ENCODE measurements at regions not wholly inside any gene's neighbourhood (a gene's known extent, or its start where the extent isn't known, plus 50 kb on each side); places are given as distances from the start of the nearest gene placed in this dataset.
"Not testable (repeated sequence)": the region's sequence is repeated elsewhere in the genome, so short reads cannot be mapped to it uniquely, and the experiment has no call there.

DNA sequence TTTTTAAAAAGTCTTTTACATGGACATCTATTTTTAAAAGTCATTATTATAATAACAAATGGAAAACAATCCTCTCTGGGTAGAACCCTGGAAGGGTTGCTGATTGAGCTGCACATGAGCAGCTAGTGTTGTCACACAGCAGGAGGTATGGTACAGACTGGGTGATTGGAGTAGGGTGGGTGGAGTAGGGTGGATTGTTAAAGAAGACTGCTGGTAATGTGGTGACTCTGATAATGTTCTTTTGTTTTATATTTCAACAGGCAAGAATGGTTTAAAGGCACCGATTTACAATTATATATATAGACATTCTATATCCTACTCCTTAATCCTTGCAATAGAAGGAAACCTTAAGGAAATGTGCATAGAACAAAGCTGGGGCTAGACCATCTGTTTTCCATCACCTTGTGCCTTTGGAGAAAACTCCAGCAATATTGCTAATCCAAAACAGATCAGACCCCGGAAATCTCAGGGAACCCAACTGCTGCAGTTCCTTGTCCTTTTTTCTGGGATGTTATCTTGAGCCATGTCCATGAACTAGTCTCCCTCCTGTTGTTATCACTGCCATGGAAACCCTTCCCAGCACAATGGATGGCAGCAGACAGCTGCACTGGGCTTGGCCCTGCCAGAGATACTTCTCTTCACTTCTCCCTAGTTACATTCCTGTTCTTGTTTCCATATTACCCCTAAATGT is 129.7 kb downstream of the YIPF5 start:
- intact Hi-C loops (cut with DNase I) = no loop called here
- DNase-seq = no peak

DNA sequence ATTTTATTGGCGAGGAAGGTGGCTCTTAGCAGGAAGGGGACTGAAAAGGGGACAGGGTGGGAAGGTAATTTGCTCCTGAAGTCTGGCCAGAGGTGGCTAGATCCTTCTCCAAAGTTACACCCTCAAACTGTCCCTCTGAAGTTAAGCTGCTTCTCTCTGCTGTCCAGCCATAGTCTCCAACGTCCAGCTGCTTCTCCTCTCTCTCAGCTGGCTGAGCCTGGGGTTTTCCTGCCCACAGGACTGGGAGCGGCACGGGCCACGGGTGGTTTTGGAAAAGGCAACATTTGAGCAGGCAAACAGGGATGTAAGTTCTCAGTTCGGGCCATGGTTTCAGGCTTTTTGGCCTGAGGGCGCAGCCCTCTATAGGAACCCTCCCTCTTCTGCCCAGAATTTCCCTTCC is 128.3 kb downstream of the YIPF5 start:
- intact Hi-C loops (cut with DNase I) = no loop called here
- no peak for DNase-seq

DNA sequence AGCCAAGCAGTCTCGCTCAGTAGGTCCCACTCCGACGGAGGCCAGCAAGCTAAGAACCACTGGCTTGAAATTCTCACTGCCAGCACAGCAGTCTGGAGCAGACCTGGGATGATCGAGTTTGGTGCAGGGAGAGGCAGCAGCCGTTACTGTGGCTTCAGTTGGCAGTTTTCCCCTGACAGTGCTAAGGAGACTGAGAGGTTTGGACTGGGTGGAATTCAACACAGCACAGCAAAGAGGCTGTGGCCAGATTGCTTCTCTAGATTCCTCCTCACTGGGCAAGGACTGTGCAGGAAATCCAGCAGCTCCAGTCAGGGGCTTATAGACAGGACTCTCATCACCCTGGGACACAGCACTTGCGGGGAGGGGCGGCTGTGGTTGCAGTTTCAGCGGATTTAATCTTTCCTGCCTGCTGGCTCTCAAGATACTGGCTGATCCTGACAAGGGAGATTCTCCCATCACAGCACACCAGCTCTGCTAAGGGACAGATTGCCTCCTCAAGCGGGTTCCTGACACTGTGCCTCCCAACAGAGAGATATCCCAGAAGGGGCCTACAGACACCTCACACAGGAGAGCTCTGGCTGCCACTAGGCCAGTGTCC is 122.1 kb downstream of the YIPF5 start:
- intact Hi-C loops (cut with DNase I) = no loop called here
- DNase-seq = peak in 1 of 10 donors; percentile 57

DNA sequence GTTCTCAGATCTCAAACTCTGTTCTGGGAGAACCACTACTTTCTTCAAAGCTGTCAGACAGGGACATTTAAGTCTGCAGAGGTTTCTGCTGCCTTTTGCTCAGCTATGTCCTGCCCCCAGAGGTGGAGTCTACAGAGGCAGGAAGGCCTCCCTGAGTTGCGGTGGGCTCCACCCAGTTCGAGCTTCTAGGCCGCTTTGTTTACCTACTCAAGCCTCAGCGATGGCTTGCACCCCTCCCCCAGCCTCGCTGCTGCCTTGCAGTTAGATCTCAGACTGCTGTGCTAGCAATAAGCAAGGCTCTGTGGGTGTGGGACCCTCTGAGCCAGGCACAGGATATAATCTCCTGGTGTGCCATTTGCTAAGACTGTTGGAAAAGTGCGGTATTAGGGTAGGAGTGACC is 115.1 kb downstream of the YIPF5 start:
- DNase-seq = peak in 1 of 10 donors; percentile 58
- intact Hi-C loops (cut with DNase I) = not testable (repeated sequence)

DNA sequence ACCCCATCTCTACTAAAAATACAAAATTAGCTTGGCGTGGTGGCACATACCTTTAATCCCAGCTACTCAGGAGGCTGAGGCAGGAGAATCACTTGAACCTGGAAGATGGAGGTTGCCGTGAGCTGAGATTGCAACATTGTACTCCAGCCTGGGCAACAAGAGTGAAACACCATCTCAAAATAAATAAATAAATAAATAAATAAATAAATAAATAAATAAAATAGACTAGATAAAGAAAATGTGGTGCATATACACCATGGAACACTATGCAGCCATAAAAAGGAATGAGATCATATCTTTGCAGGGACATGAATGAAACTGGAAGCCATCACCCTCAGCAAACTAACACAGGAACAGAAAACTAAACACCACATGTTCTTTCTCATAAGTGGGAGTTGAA is 110.4 kb downstream of the YIPF5 start:
- intact Hi-C loops (cut with DNase I); DNase-seq: not testable (repeated sequence)

DNA sequence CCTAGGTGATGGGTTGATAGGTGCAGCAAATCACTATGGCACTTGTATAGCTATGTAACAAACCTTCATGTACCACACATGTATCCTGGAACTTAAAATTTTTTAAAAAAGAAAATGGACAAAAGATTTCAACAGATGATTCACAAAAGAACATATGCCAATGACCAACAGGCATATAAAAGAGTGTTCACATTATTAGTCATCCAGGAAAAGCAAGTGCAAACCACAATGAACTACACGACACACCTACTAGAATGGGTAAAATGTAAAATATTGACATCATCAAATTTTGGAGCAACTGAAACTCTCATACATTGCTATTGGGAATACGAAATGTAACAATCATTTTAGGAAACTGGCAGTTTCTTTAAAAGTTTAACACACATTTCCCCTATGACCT is 109.9 kb downstream of the YIPF5 start:
- intact Hi-C loops (cut with DNase I) = no loop called here
- DNase-seq = no peak

DNA sequence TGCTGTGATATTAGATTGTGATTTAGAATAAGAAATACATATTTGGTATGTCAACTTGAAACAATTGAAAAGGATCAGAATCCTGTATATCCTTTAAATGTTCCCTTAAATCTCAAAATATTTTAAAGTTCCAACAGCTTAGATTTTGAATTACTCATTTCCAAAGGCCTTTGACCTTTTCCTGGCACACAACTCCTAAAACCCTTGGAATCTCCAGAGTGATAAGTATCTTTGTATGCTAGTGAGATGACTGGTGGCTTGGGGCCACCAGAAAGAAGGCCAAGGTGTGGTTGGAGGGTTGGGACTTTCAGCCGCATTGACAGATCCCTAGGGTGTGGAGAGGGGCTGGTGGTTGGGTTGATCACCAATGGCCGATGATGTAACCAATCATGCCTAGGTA is 104.7 kb downstream of the YIPF5 start:
- no peak for DNase-seq
- intact Hi-C loops (cut with DNase I) = no loop called here

DNA sequence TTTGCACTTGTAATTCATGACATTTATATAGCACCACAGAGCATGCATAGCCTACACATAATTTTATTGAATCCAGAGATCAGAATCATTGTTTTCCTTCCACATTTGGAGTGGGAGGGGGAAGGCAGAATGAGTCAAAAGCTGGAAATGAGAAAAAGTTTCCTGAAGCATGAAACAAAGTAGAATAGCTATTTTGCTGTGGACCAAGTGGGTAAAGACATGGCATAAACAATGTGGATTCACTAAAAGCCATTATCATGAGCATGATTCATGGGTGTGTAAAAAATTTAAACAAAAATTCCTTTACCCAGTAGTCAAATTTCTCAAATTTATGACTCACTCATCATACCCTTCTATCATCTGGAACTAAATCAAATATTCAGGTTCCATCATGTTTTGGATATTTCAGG is 97.9 kb downstream of the YIPF5 start:
- intact Hi-C loops (cut with DNase I) = no loop called here
- DNase-seq = no peak

DNA sequence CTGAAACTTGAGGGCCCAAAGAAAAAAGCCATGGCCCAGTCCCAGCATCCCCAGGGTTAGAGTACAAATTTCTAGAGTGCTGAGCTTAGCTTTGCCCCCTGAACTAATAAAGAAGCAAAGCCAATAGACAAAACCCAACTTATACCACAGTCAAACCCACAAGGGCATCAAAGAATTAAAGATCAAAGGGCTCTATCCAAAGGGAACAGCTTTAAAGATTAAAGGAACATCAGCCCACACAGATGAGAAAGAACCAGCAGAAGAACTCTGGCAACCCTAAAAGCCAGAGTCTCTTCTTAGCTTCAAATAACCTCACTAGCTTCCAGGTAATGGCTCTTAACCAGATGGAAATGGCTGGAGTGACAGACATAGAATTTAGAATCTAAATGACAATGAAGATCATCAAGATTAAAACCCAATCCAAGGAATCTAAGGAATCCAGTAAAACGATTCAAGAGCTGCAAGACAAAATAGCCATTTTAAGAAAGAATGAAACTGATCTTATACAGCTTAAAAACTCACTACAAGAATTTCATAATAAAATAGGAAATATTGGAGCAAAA is 93.9 kb downstream of the YIPF5 start:
- intact Hi-C loops (cut with DNase I) = no loop called here

DNA sequence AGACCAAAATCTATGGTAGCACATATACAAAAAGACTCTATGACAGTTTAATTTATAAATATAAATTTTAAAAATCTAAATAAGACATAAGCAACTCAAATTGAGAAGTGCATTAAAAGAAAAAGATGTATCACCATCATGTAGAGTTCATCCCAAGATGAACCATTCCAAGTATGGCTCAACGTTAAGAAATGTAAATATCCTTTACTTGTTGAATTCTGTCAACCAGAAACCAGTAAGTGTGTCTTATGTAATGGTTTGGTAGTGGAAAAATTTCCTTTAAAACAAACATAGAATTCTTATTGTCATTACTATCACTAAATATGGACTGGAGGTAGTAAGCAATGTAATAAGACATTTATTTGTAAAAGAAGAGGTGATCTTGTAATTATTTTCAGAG is 87.3 kb downstream of the YIPF5 start:
- no peak for DNase-seq
- intact Hi-C loops (cut with DNase I) = no loop called here

More for the DNA sequence above, 93.9 kb downstream of the YIPF5 start:
- no peak for DNase-seq

DNA sequence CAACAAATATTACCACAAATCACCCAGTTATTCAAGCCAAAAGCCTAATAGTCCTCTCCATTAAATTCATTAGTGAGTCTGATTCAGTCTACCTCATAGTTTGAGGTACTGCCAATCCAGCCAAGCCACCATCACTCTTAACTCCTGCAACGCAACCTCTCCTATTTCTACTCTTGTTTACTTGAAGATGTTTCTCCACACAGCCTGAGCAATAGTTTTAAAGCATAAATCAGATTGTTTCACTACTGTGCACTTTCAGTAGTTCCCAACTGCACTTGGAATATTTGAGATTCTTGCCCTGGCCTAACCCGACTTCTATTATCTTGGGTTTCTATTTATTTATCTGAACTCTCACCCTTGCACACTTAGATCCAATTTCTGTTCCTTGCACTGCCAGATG is 85.5 kb downstream of the YIPF5 start:
- DNase-seq = no peak
- intact Hi-C loops (cut with DNase I) = no loop called here

DNA sequence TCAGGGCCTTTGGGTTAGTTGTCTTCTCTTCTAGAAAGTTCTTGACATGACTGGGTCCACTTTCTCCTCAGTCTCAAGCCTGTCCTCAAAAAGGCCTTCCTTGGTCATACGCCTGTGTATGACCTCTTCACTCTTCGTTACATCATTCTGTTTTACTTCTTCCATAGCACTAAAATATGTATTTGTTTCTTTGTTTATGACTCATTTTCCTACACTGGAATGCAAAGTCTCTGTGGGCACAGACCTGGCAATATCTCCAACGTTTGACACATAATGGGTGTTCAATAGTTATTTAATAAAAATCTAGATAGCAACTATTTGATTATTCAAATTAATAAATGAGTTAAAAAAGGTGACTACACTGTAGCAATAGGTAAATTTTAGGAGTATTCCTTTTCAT is 85.1 kb downstream of the YIPF5 start:
- DNase-seq = no peak
- intact Hi-C loops (cut with DNase I) = no loop called here

DNA sequence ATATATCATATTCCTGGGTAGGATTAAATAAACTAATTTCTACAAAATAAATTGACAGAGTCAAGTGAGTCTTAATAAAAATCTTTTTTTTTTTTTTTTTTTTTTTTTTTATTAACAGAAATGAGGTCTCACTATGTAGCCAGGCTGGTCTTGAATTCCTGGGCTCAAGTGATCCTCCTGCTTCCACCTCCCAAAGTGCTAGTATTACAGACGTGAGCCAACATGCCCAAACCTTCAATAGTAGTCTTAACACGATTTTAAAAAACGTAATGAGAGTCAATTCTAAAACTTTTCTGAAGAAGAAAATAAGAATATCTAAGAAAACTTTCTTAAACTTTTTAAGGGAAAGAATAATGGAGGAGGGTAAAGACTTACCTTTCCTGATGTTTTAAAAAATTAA is 84.2 kb downstream of the YIPF5 start:
- intact Hi-C loops (cut with DNase I) = no loop called here
- no peak for DNase-seq

DNA sequence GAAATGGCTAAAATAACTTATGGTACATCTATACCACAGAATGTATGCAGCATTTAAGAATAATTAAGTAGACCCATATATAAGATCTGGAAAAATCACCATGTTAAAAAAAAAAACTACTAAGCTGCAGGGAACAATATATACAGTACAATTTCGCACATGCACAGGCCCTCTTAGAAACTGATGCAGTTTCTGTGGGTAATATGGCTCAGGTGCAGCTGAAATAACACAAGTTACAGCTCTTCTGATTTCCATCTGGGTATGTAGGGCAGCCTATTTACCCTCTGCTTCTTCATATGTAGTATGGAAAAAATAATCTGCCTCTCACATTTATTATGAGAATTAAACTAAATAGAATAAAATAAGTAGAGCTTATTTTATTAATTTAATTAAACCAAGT is 82.9 kb downstream of the YIPF5 start:
- no peak for DNase-seq
- intact Hi-C loops (cut with DNase I) = no loop called here

DNA sequence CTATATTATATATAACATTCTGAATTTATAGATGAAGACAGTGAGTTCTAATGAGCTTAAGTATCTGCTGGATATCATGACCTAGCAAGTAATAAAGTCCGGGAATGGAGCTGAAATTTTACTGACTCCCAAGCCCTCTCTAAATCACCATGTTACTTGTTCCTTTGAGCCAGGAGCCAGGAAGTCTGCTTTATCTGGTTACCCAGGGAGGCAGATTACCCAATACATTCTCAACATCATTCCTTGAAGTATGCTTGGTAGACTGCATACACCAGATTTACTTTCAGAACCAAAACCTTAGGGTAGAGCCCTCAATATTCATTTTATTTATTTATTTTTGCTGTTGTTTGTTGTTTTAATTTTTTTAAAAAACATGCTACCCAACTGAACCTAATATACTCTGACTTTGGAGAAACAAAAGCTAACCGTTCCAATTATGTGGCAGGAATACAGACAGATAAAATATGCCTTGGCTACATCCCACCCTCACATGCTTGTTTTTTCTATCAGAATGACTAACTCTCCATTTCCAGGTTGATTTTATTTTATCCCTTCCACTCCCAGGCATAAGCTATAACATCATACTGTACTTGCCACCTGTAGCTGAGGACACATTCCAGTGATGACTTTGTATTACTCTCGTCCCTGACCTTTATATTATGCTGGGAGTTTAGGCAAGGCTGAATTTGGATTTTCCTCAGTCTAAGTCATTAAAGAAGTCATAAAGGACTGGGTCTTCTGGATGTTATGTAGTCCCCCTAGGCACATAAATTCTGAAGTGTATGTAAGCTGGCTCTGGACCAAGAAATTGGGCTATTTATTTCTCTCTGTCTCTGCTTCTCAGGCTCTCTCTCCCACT is 82.0 kb downstream of the YIPF5 start:
- intact Hi-C loops (cut with DNase I) = no loop called here
- no peak for DNase-seq

DNA sequence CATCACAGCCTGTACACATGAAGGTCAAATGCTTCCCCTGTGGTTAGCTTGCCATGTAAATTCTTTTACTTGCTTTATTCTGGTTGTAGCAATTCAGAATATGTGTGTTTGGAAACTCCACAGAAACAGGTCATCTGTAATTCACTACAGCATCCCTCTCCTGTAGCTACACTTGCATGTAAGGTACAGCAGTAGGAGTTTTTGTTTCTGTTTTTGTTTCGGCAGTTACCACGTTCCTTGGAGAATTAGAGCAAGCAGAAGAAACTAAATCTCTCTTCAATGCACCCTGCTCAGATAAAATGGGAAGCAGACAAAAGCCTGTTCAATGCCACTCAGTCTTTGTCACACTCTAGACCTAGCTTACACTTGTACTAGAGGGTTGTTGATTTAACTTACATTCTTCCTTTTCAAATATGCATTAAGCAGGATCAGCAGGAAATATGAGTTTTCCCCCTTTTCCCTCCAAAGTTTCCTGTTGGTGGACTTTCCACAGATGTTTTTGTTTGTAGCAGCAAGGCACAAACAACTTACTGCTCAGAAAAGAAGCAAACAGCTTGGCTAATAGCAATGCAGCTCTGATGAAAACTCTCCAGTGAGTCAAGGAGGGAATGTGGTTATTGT is 80.9 kb downstream of the YIPF5 start:
- DNase-seq = no peak
- intact Hi-C loops (cut with DNase I) = no loop called here

DNA sequence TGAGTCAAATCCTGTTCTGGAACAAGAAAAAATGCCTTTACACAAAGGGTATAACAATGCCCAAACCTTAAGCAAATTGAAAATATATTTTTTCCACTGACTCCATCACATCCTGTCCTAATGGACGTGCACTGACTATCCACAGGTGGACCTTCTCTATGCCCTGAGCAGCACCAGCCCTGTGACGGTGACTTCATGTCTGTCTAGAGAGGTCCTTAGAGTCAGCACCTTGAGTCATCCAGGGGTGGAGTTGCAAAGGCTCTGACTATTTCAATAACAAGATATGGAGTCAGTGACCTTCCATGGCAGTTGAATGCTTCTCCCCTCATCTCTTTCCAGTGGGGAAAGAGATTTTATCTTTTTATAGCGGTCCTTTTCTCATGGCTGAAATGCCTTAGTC is 78.0 kb downstream of the YIPF5 start:
- DNase-seq = no peak
- intact Hi-C loops (cut with DNase I) = no loop called here

DNA sequence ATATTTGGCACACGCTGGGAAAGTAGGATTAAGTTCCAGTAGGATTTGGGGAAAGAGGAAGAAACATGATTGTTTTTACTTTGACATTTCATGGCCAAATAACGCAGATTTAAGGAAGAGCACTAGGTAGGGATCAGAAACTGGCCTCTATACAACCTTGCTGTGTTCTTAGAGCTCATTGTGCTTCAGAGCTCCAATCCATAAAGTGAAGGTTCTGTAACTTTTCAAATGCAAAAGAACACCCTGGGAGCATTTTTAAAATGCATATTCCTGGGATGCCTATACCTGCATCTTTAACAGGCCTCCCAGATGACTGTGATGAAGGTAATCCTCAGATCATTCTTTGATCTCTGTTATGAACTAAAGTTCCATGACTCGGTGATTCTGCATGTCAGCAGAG is 77.1 kb downstream of the YIPF5 start:
- intact Hi-C loops (cut with DNase I) = no loop called here
- DNase-seq = no peak

DNA sequence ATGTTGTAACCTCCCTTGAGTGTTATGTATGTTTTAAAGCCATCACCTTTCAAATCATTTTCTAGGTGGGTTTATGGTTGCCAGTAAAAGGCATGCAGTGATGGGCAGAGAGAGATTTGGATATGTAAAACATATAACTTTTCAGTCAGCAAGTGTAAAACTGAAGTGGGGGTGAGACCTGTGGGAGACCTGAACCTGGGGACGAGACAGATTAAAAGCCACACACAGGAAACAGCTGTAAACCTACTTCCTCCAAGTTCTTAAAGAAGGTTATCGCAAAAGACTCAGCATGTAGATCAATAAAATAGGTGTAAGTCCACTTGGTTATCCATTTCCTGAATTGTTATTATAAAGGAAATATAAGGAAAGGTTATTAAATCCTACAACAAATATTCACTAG is 76.6 kb downstream of the YIPF5 start:
- intact Hi-C loops (cut with DNase I) = no loop called here
- DNase-seq = no peak

DNA sequence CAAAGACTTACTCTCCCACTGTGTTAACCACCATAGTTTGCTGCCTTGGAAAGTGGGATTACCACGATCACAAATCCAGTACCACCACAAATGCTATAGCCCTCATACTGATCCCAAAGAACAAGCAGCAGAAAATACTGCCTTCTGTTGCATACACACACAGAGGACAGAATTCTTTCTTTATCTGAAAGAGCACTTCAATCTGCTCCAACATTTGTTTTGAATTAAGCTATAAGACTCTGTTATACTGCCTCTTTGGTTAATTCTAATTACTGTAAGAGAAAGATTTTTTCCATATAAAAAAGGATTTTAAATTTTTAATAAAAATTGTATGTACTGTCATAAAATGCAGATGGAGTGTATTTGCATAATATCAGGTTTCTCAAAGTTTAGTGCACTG is 69.8 kb downstream of the YIPF5 start:
- no peak for DNase-seq
- intact Hi-C loops (cut with DNase I) = no loop called here

DNA sequence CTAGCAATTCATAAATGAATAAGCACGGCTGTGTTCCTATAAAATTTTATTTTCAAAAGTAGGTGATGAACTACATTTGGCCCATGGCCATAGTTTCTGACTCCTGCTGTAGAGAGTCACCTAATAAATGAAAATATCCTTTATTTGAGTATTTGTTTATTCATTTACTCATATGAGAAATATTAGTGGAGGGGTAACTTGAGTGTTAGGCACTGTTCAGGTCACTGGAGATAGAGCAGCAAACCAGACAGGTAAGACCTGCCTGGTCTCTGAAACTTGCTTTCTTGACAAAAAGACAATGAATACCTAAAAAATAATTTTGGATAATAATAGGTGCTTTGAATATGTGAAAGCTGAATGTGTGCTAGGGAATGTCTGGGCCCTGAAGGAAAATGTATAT is 68.8 kb downstream of the YIPF5 start:
- intact Hi-C loops (cut with DNase I) = no loop called here
- no peak for DNase-seq

Measured in posterior cingulate gyrus (tissue), 11 donors.